Left cardiac atrium (tissue), 4 donors: ENCODE measurements at regions not wholly inside any gene's neighbourhood (a gene's known extent, or its start where the extent isn't known, plus 50 kb on each side); places are given as distances from the start of the nearest gene placed in this dataset.
"Not testable (repeated sequence)": the region's sequence is repeated elsewhere in the genome, so short reads cannot be mapped to it uniquely, and the experiment has no call there.

Experiments used
- ATAC-seq, 2 donors: fragments of 200-7000 bp; cut with Tn5 transposase; one replicate each; pipeline ENCODE4 v1.9.1; 2020; ENCODE audit warnings: mild to moderate bottlenecking in 2 of 2, moderate library complexity in 2 of 2
- DNase-seq: peaks from one replicate; pipeline ENCODE4 v3.0.0-alpha.2; 2020
- intact Hi-C, 2 donors: fragments of 100-400 bp; cut with DNase I; formaldehyde crosslinking; loops; one replicate each; pipeline versions ENCODE4 v1.14.1 to v1.15.1; 2022 to 2023
- donor health status: DM: no; HTN: yes; CAD: no.
- donor health status: DM: no; HTN: yes; CAD: no; lungs with severe emphysema.
- donor health status: DM: yes; HTN: yes; CAD: no.
- donor health status: Dilated cardiomyopathy.

DNA sequence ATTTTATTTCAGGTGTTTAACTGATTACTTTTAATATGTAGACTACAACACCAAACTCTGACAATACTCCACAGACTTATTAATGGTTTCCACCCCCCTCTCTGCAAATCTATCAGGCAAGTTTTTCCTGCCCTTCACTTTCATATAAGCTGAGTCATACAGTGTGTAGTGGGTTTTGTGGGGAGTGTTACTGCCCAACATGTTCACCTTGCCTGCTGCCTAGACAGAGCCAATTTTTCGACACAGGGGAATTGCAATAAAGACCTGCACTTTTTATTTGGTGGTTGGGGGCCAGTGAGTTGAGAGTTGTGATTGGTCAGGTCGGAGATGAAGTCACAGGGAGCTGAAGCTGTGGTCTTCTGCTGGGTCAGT, 119.7 kb downstream of the PPIAL4G start:
- intact Hi-C loops: no loop called here
- DNase-seq (no peak), ATAC-seq (no peak)

- DNase-seq (no peak), ATAC-seq (peak in 1 of 2 donors; percentile 47)
- intact Hi-C loops: no loop called here
These were observed 120.3 kb downstream of the PPIAL4G start for GRCh38 chr1:148362626-148363438.

DNA sequence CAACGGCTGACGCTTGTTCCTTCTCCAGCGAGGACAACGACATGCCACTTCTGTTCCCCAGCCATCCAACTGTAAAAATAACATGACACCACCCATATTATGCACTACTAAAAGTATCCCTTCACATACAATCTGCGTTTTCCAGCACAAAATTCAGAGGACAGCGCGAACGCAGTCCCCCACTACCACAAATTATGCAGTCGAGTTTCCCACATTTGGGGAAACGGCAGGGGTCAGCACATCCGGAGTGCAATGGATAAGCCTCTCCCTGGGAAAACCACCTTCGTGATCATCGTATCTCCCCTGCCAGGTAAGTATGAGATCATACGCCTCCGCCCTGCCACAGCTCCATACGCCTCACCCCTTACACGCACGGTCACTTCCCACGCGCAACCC, 120.9 kb downstream of the PPIAL4G start:
- ATAC-seq: no peak
- no peak for DNase-seq
- intact Hi-C loops: no loop called here

DNA sequence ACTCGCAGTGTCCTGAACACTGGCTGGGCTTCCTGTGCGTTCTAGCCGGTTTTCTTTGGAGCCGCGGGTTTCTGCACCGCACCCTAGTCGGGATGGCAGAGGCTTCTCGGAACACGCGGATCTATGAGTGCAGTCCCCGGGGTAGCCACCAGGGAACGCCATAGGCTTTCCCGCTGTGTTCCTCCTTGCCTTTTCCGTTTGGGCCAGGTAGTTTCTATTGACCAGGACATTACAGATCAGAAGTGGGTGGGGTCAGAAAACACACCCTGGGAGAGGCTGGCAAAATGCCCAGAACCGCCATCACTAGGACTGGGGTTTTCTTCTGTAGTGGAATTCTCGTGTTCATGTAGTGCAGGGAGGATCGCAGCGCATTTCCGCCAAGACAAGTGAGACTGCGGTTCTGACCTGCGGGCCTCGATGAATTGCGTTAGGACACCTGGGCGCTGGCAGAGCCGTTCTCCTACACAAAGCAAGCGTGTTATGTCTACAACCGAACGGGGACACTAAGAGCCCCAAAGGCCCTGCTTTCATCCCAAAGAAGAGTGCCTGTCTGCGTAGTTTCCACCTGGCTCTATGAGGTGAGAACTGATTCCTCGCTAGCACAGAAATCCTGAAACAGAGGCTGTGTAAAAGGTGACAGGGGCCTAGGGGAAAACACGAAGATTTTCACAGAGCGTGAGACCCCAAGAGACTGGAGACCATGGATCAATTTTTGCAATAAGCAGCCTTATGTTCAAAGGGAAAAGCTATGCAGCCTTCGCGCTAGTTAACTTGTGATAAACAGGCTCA, 121.5 kb downstream of the PPIAL4G start:
- DNase-seq: peak; percentile 47
- intact Hi-C loops, ATAC-seq: not testable (repeated sequence)

DNA sequence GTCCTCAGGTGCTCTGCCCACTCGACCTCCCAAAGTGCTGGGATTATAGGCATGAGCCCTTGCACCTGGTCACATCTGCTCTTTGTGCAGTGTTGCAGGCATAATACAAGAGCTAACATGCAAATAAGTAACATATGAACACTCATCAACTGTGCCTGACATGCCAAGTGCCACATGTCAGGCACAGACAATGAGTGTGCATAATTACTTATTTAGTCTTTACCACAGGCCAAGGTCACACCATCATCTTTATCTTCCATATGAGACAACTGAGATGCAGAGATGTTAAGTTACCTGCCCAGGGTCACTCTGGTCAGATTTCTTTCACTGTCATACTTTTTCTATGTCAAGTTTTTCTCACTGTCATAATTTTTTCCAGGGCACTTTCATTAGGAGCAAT, 126.1 kb downstream of the PPIAL4G start:
- intact Hi-C loops: no loop called here
- DNase-seq: no peak
- ATAC-seq: no peak

- DNase-seq (no peak), ATAC-seq (no peak)
- intact Hi-C loops: no loop called here
These were observed 127.1 kb downstream of the PPIAL4G start for GRCh38 chr1:148355976-148356375.

- DNase-seq (no peak), ATAC-seq (no peak)
- intact Hi-C loops: no loop called here
These were observed 128.2 kb downstream of the PPIAL4G start for GRCh38 chr1:148354913-148355308.

GRCh38 chr1:148354284-148354912, 128.7 kb downstream of the PPIAL4G start:
- DNase-seq (no peak), ATAC-seq (peak in 1 of 2 donors; percentile 27)
- intact Hi-C loops: no loop called here

DNA sequence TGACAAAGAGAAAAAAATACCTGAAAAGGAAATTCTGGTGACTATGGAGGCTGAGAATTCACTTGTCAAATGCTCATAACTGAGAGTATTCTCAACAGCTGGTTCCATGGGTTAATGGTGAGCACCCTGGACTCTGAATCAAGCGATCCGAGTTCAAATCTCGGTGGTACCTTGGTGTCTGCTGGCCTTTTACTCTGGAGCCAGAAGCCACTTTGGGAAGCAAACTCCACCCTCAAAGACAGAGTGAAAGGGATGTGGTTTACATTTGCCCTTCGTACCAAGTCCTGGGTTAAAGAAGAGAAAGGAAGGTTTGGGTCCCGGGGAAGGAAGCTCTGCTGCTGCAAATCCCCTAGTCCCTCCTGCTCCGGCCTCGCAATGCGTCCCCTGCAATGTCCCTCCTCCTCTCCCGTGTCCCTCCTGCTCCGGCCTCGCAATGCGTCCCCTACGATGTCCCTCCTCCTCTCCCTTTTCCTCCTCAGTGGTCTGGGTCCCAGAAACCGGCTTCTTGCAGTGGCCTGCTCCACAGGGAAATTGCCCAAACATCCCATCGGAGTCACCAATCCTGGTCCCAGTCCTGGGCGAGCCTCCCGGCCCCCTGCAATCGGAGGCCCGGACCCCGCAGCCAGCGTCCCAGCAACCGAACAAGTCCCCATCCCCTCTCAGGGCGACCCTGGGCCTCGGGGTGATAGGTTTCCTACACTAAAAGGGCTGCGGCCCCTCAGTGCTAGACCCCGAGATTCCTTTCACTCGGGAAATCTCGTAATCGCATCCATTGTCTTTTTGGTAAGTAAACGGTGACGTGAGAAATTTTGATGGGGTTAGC, 129.4 kb downstream of the PPIAL4G start:
- no peak for DNase-seq
- intact Hi-C loops: no loop called here
- ATAC-seq: peak; percentile 27 to 76

DNA sequence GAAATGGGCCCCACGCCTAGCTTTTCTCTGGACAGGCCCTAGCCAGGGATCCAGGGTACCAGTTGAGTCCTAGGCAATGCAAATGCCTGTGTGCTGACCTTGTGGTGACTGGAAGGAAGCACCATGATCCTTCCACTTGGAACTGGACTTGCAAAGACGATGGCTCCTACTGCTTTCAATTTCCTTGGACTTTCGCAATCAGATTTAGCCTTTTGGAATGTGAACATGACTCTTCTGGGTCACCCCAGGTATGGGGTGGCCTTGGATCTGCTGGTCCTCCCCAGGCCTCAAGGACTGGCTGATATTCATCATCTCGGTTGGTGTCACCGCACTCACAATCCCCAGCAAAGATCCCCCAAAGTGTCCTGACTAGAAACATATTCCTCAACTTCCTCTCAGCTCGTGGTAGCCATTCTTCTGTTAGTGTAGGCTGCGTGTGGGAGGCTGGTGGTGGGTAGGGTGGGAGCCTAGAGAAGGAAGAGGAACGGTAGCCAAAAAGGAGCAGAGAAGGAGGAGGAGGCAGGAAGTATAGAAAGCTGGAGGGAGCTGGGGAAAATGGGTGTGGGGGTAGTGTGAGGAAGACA, 130.5 kb downstream of the PPIAL4G start:
- DNase-seq (no peak), ATAC-seq (no peak)
- intact Hi-C loops: no loop called here

GRCh38 chr1:148347781-148348180, 135.3 kb downstream of the PPIAL4G start:
- ATAC-seq (no peak), DNase-seq (no peak)
- intact Hi-C loops: no loop called here

GRCh38 chr1:148345659-148346151, 137.4 kb downstream of the PPIAL4G start:
- DNase-seq, ATAC-seq, intact Hi-C loops: not testable (repeated sequence)

DNA sequence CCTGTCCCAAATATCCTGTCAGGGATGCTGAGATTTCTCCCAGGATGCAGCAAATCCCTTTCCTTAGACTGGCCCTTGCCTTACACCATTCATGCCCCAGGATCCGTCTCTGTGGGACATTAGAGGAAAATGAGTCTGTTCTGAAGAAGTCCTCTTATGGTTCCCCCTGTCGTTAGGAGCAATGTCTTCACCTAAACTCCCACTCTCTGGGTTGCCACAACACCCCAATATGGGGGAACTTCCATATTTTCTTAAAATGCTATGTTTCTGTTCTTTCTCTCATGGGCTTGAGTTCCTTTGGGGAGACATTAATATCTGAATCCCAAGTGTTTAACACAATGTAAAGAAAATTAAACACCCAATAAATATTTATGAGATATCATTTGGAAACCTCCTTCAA, 138.5 kb downstream of the PPIAL4G start:
- ATAC-seq, intact Hi-C loops, DNase-seq: not testable (repeated sequence)

GRCh38 chr1:148341729-148342128, 141.4 kb downstream of the PPIAL4G start:
- intact Hi-C loops: not testable (repeated sequence)

GRCh38 chr1:148336121-148336918, 146.8 kb downstream of the PPIAL4G start:
- intact Hi-C loops, ATAC-seq: not testable (repeated sequence)

More at GRCh38 chr1:148341729-148342128, 141.4 kb downstream of the PPIAL4G start:
- not testable (repeated sequence) for DNase-seq, ATAC-seq

DNA sequence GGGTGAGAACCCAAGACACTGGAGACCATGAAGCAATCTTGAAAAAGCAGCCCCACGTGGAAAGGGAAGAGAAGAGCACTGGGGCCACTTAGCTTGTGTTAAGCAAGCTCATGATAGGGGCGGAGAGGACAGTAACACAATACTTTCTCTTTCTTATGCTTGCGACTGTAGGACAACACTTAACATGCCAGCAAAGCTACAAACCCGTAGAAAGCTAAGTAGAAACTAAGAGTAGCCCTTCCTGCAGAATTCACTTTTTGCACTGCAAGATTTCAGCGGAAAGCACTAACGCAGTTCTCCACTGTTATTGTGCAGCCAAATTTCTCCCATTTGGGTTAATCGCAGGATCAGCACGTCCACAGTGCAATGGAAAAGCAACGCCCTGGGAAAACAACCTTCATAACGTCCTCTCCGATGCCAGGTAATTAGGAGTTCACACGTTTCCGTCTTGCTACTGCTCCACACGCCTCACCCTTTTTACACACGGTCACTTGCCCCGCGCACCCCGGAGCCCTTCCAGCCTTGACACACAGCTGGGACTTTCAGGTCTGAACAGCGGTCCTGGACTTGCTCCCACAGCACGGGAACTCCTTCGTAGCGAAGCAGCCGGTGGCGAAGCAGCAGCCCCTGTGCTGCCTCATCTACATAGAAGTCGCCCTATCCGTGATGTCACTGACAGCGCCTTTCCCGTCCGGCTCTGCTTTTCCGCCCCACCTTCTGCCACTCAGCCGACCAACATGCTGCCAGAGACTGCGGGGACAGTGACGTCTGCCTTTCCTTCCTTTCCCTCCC, 148.6 kb downstream of the PPIAL4G start:
- ATAC-seq: peak; percentile 93 to 96
- intact Hi-C loops: no loop called here
- DNase-seq: peak; percentile 85

More at GRCh38 chr1:148336121-148336918, 146.8 kb downstream of the PPIAL4G start:
- DNase-seq: not testable (repeated sequence)

DNA sequence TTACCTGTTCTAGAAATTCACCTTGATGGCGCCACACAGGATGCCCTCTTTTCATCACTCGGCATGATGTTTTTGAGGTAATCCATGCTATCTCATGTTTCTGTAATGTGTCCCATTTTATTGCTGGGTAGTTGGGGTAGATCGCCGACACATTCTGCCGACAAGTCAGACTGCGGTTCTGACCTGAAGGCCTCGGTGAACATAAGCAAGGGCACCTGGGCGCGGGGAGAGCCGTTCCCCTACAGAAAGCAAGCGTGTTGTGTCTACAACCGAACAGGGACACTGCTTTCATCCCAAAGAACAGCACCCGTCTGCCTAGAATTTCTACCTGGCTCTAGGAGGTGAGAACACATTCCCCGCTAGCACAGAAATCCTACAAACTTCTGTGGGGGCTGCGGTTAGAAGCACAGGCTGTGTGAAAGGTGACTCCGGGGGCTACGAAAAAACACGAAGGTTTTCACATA, 149.2 kb downstream of the PPIAL4G start:
- ATAC-seq: no peak
- DNase-seq: no peak
- intact Hi-C loops: no loop called here
